ENCODE measurements at regions not wholly inside any gene's neighbourhood (a gene's known extent, or its start where the extent isn't known, plus 50 kb on each side); places are given as distances from the start of the nearest gene placed in this dataset.

- ATAC-seq (ENCODE audit: low FRiP score in 2 of 2) (no peak), DNase-seq (no peak)
- TF ChIP-seq, protein P1, sequence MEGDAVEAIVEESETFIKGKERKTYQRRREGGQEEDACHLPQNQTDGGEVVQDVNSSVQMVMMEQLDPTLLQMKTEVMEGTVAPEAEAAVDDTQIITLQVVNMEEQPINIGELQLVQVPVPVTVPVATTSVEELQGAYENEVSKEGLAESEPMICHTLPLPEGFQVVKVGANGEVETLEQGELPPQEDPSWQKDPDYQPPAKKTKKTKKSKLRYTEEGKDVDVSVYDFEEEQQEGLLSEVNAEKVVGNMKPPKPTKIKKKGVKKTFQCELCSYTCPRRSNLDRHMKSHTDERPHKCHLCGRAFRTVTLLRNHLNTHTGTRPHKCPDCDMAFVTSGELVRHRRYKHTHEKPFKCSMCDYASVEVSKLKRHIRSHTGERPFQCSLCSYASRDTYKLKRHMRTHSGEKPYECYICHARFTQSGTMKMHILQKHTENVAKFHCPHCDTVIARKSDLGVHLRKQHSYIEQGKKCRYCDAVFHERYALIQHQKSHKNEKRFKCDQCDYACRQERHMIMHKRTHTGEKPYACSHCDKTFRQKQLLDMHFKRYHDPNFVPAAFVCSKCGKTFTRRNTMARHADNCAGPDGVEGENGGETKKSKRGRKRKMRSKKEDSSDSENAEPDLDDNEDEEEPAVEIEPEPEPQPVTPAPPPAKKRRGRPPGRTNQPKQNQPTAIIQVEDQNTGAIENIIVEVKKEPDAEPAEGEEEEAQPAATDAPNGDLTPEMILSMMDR (IDR thresholded peaks at IDR 0.05): no peak
- TF ChIP-seq POLR2AphosphoS5 (IDR thresholded peaks at IDR 0.05): no peak
- no peak for TF ChIP-seq POLR2A (IDR thresholded peaks at IDR 0.05)
- TF ChIP-seq EP300 (IDR thresholded peaks at IDR 0.05): no peak
- no peaks in the 10 kb centered on the region for H3K36me3 ChIP-seq
- no peaks in the 10 kb centered on the region for H3K27me3 ChIP-seq
- H3K27ac ChIP-seq: no peak overlapping the region
- H3K4me3 ChIP-seq: no peak overlapping the region
- H3K9me3 ChIP-seq: no peaks in the 10 kb centered on the region
- H3K4me1 ChIP-seq: no peaks in the 10 kb centered on the region
- WGBS, 2 donors: 70 to 72% methylated on average over 3 of the region's 3 CpGs
Observed at GRCh38 chr1:217214551-217214950, 416.3 kb downstream of the GPATCH2 start.

DNA sequence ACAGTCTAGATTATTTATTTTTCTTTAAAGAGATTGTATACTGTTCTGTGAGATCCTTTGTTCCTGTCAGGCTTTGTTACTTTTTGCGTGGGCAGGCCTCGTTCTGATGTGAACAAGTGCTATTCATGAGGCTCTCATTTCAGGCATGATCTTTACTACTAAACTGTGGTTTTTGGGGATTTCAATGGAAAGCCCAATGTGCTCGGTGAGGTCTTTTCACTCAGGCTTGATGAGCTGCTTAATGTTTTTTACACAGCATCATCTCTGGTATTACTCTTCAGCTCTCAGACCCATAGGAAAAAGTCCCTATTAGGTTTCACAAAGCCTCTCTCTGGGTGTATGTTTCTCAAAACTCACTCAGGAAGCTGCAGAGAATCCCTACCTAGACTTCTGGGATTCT lies 419.4 kb downstream of the GPATCH2 start:
- DNase-seq (no peak), ATAC-seq (ENCODE audit: low FRiP score in 2 of 2) (no peak)
- Histone ChIP-seq H3K9me3 (peaks cover 0 to 4% (median under 1%) of the 10 kb centered on the region in 4 donors), H3K4me3 (no peak overlapping the region), H3K36me3 (no peaks in the 10 kb centered on the region), H3K27me3 (no peaks in the 10 kb centered on the region), H3K27ac (no peak overlapping the region), H3K4me1 (no peaks in the 10 kb centered on the region)
- TF ChIP-seq, protein P1 (IDR thresholded peaks at IDR 0.05): no peak
- TF ChIP-seq EP300 (IDR thresholded peaks at IDR 0.05) (no peak), POLR2AphosphoS5 (IDR thresholded peaks at IDR 0.05) (no peak), POLR2A (IDR thresholded peaks at IDR 0.05) (no peak)
- 61 to 67% methylated on average over 3 of the region's 3 CpGs for WGBS, 2 donors

DNA sequence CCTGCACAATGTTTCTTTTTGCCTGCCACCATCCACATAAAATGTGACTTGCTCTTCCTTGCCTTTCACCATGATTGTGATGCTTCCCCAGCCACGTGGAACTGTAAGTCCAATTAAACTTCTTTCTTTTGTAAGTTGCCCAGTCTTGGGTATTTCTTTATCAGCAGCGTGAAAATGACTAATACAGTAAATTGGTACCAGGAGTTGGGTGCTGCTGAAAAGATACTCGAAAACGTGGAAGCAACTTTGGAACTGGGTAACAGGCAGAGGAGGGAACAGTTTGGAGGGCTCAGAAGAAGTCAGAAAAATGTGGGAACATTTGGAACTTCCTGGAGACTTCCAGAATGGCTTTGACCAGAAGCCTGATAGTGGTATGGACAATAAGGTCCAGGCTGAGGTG lies 425.3 kb downstream of the GPATCH2 start:
- no peaks in the 10 kb centered on the region for H3K4me1 ChIP-seq
- TF ChIP-seq POLR2A (IDR thresholded peaks at IDR 0.05) (no peak), POLR2AphosphoS5 (IDR thresholded peaks at IDR 0.05) (no peak), EP300 (IDR thresholded peaks at IDR 0.05) (no peak)
- TF ChIP-seq, protein P1 (IDR thresholded peaks at IDR 0.05): no peak
- no peaks in the 10 kb centered on the region for H3K27me3 ChIP-seq
- DNase-seq: no peak
- WGBS, 2 donors: 79 to 81% methylated on average over 4 of the region's 4 CpGs
- H3K36me3 ChIP-seq: no peaks in the 10 kb centered on the region
- H3K4me3 ChIP-seq: no peak overlapping the region
- ATAC-seq (ENCODE audit: low FRiP score in 2 of 2): no peak
- no peak overlapping the region for H3K27ac ChIP-seq
- peaks cover 0 to 17% (median 6%) of the 10 kb centered on the region in 4 donors for H3K9me3 ChIP-seq

DNA sequence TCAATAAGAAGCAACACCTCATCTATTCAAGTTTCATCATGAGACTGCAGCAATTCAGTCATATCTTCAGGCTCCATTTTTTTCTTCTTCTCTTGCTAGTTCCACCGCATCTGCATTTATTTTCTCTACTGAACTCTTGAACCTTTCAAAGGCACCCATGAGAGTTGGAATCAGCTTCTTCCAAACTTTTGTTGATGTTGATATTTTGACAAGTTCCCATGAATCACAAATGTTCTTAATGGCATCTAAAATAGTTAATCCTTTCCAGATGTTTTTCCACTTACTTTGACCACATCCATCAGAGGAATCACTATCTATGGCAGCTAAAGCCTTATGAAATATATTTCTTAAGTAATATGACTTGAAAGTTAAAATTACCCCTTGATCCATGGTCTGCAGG lies 434.3 kb downstream of the GPATCH2 start:
- no peak for ATAC-seq (ENCODE audit: low FRiP score in 2 of 2)
- Histone ChIP-seq H3K27ac (no peak overlapping the region), H3K4me1 (no peaks in the 10 kb centered on the region), H3K36me3 (no peaks in the 10 kb centered on the region), H3K4me3 (no peak overlapping the region), H3K9me3 (no peaks in the 10 kb centered on the region), H3K27me3 (no peaks in the 10 kb centered on the region)
- no peak for DNase-seq
- WGBS, 2 donors: 77 to 80% methylated on average over 1 of the region's 1 CpG
- TF ChIP-seq POLR2AphosphoS5 (IDR thresholded peaks at IDR 0.05) (no peak), POLR2A (IDR thresholded peaks at IDR 0.05) (no peak), EP300 (IDR thresholded peaks at IDR 0.05) (no peak)
- TF ChIP-seq, protein P1 (IDR thresholded peaks at IDR 0.05): no peak

GRCh38 chr1:217193151-217193550 lies 437.7 kb downstream of the GPATCH2 start:
- no peaks in the 10 kb centered on the region for H3K9me3 ChIP-seq
- DNase-seq: no peak
- no peak overlapping the region for H3K4me3 ChIP-seq
- H3K4me1 ChIP-seq: no peaks in the 10 kb centered on the region
- no peaks in the 10 kb centered on the region for H3K36me3 ChIP-seq
- ATAC-seq (ENCODE audit: low FRiP score in 2 of 2): no peak
- 74 to 76% methylated on average over 3 of the region's 3 CpGs for WGBS, 2 donors
- H3K27ac ChIP-seq: no peak overlapping the region
- no peaks in the 10 kb centered on the region for H3K27me3 ChIP-seq
- TF ChIP-seq POLR2AphosphoS5 (IDR thresholded peaks at IDR 0.05) (no peak), POLR2A (IDR thresholded peaks at IDR 0.05) (no peak), EP300 (IDR thresholded peaks at IDR 0.05) (no peak)
- TF ChIP-seq, protein P1 (IDR thresholded peaks at IDR 0.05): no peak
